A172 (cell line): ENCODE measurements at regions not wholly inside any gene's neighbourhood (a gene's known extent, or its start where the extent isn't known, plus 50 kb on each side); places are given as distances from the start of the nearest gene placed in this dataset.
A peak's percentile ranks its signal among the peaks of the same experiment; 100 is the strongest.
"Not testable (repeated sequence)": the region's sequence is repeated elsewhere in the genome, so short reads cannot be mapped to it uniquely, and the experiment has no call there.

Experiments
- DNase-seq: peaks from one replicate; pipeline ENCODE4 v3.0.0-alpha.2; 2015; ENCODE audit warnings: low spot score

GRCh38 chr18:59057969-59058368 lies 81.7 kb upstream of the SEC11C start:
- no peak for DNase-seq

GRCh38 chr18:59059140-59059539 lies 80.5 kb upstream of the SEC11C start:
- no peak for DNase-seq

- no peak for DNase-seq
These were observed 79.1 kb upstream of the SEC11C start for GRCh38 chr18:59060551-59060950.

GRCh38 chr18:59061914-59062642 lies 77.6 kb upstream of the SEC11C start:
- DNase-seq, result no peak

- no peak for DNase-seq
These were observed 77.1 kb upstream of the SEC11C start for GRCh38 chr18:59062643-59063006.

- DNase-seq, result no peak
These were observed 76.3 kb upstream of the SEC11C start for GRCh38 chr18:59063300-59063906.

GRCh38 chr18:59063912-59064311 lies 75.8 kb upstream of the SEC11C start:
- no peak for DNase-seq

GRCh38 chr18:59065684-59066083 lies 74.0 kb upstream of the SEC11C start:
- no peak for DNase-seq

GRCh38 chr18:59067873-59068272 lies 71.8 kb upstream of the SEC11C start:
- DNase-seq, result no peak

- DNase-seq, result no peak
These were observed 71.2 kb upstream of the SEC11C start for GRCh38 chr18:59068276-59069071.

- DNase-seq, result peak; percentile 71
These were observed 69.3 kb upstream of the SEC11C start for GRCh38 chr18:59070181-59070912.

- no peak for DNase-seq
These were observed 66.8 kb upstream of the SEC11C start for GRCh38 chr18:59072727-59073421.

GRCh38 chr18:59075923-59076322 lies 63.8 kb upstream of the SEC11C start:
- DNase-seq, result no peak

GRCh38 chr18:59079264-59079663 lies 60.4 kb upstream of the SEC11C start:
- DNase-seq, result no peak

- DNase-seq, result not testable (repeated sequence)
These were observed 59.8 kb upstream of the SEC11C start for GRCh38 chr18:59079687-59080501.

GRCh38 chr18:59083136-59083818 lies 56.4 kb upstream of the SEC11C start:
- DNase-seq, result no peak

GRCh38 chr18:59085126-59085794 lies 54.4 kb upstream of the SEC11C start:
- no peak for DNase-seq

GRCh38 chr18:59085797-59086196 lies 53.9 kb upstream of the SEC11C start:
- peak; percentile 45 for DNase-seq

- DNase-seq, result no peak
These were observed 53.2 kb upstream of the SEC11C start for GRCh38 chr18:59086522-59086921.

- DNase-seq, result no peak
These were observed 52.3 kb upstream of the SEC11C start for GRCh38 chr18:59087391-59087790.
